GM12891 (cell line): ENCODE measurements at regions not wholly inside any gene's neighbourhood (a gene's known extent, or its start where the extent isn't known, plus 50 kb on each side); places are given as distances from the start of the nearest gene placed in this dataset.

Experiments used
- POLR2A ChIP-seq: IDR thresholded peaks from 2 replicates; pipeline ENCODE4 v1.6.1; 2011; ENCODE audit warnings: low read depth, low read length, control low read depth
- POLR2AphosphoS5 ChIP-seq: IDR thresholded peaks from 2 replicates; pipeline ENCODE4 v1.6.1; 2011; ENCODE audit warnings: low read depth, low read length, control low read depth
- TAF1 ChIP-seq: IDR thresholded peaks from 2 replicates; pipeline ENCODE4 v1.6.1; 2011; ENCODE audit warnings: low read depth, low read length, control low read depth

DNA sequence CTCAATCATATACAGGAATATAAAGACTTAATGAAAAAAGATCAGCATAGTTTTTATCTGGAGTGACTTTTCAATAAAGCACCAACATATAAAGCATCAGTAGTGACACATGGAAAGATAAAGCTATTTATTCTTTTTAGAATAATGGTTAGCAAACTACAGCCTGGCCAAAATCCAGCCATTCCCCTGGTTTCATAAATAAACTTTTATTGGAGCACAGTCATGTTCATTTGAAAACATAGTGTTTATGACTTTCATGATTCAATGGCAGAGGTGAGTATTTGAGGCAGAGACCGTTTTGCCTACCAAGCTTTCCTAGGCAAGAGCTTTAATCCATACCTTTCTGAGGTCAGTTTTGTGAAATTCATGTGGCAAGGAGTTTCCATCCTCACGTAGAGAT lies 153.5 kb downstream of the RPS12 start:
- TF ChIP-seq POLR2A (no peak), TAF1 (no peak), POLR2AphosphoS5 (no peak)
